Heart left ventricle (tissue), 16 donors: ENCODE measurements at regions not wholly inside any gene's neighbourhood (a gene's known extent, or its start where the extent isn't known, plus 50 kb on each side); places are given as distances from the start of the nearest gene placed in this dataset.

Source experiments
- ATAC-seq, 4 donors: fragments of 200-7000 bp; cut with Tn5 transposase; one replicate each; pipeline ENCODE4 v1.9.1; 2020 to 2022; ENCODE audit warnings: moderate library complexity in 4 of 4, mild to moderate bottlenecking in 3 of 4, moderate number of reproducible peaks in 1 of 4
- DNase-seq, 5 donors: peaks; one replicate each; pipeline ENCODE4 v3.0.0-alpha.2; 2020
- H3K27ac ChIP-seq, 12 donors: fragments of 200-600 bp; sonication (generic) in 4 of 12; one replicate each; pipeline versions ENCODE4 v1.5.0 to v1.8.0; 2016 to 2022; ENCODE audit warnings: mild to moderate bottlenecking in 2 of 12
- H3K27me3 ChIP-seq, 9 donors: fragments of 200-600 bp; sonication (generic) in 2 of 9; one replicate each; pipeline versions ENCODE4 v1.5.1 to v1.8.0; 2016 to 2022; ENCODE audit warnings: mild to moderate bottlenecking in 3 of 9
- H3K36me3 ChIP-seq, 9 donors: fragments of 200-600 bp; sonication (generic) in 2 of 9; one replicate each; pipeline versions ENCODE4 v1.5.0 to v1.8.0; 2018 to 2022; ENCODE audit warnings: mild to moderate bottlenecking in 2 of 9
- H3K4me1 ChIP-seq, 12 donors: fragments of 200-600 bp; sonication (generic) in 4 of 12; one replicate each; pipeline versions ENCODE4 v1.5.0 to v1.8.0; 2016 to 2022; ENCODE audit warnings: mild to moderate bottlenecking in 3 of 12
- H3K4me3 ChIP-seq, 12 donors: fragments of 200-600 bp; sonication (generic) in 4 of 12; one replicate each; pipeline versions ENCODE4 v1.5.0 to v1.8.0; 2017 to 2022; ENCODE audit warnings: mild to moderate bottlenecking in 9 of 12, moderate library complexity in 4 of 12
- H3K9me3 ChIP-seq, 12 donors: fragments of 200-600 bp; sonication (generic) in 4 of 12; one replicate each; pipeline versions ENCODE4 v1.5.0 to v1.8.0; 2016 to 2022; ENCODE audit warnings: mild to moderate bottlenecking in 1 of 12
- CTCF ChIP-seq, 12 donors: fragments of 200-600 bp; sonication (generic) in 4 of 12; IDR thresholded peaks; one replicate each; pipeline versions ENCODE4 v1.5.0 to v1.8.0; 2018 to 2022; ENCODE audit warnings: antibody characterized with exemption in 12 of 12, mild to moderate bottlenecking in 5 of 12
- POLR2A ChIP-seq, 2 donors: fragments of 450-650 bp; IDR thresholded peaks; one replicate each; pipeline ENCODE4 v1.6.1; 2017; ENCODE audit warnings: antibody characterized with exemption in 2 of 2, mild to moderate bottlenecking in 2 of 2, moderate library complexity in 2 of 2
- WGBS, 4 donors: extraction: QIAGEN DNeasy Blood & Tissue Kit in 2 of 4; methylation state at CpG; one replicate each; pipeline versions ENCODE4 v1.1.5 to v1.1.7; 2013 to 2018; 5-methylcytosine and 5-hydroxymethylcytosine counted together
- intact Hi-C, 10 donors: fragments of 100-400 bp; cut with DNase I; formaldehyde crosslinking; loops; one replicate each; pipeline versions ENCODE4 v1.11.1 to v1.14.2; 2022
- donor health status: ischemic (EF 13 %, LVEDD 7.1; RV severe dilation, severe dysfunction).
- donor health status: healthy with polysubstance abuse.
- donor health status: DM: no; HTN: yes; CAD: no.
- donor health status: DM: no; HTN: no; CAD: no.
- donor health status: ischemic (EF 25% LVEDD 6.9; RV normal size, moderate dysfunction).
- donor health status: ischemic (EF 25% LVEDD 5.7; RV mildly dilated, moderate dysfunction).
- donor health status: healthy.
- donor health status: DM: yes; HTN: yes; CAD: no.
- donor health status: ischemic (EF 35%, LVEDD 5.7; RV mildly dilated, moderate dysfunction).
- donor health status: nonischemic (EF 11% LVEDD 7.7; RV severe dilation, severe dysfunction).
- donor health status: DM: yes; HTN: yes; CAD: no.
- donor health status: PGD.
- donor health status: ischemic (EF 29% LVEDD 5.4; RV normal size, mild dysfunction).
- donor health status: nonischemic (EF 23%, LVEDD 6.1; RV moderate dilation, normal function).

GRCh38 chr1:115547696-115548095, 94.1 kb upstream of the VANGL1 start:
- Histone ChIP-seq H3K27me3 (no peaks in the 10 kb centered on the region), H3K36me3 (no peaks in the 10 kb centered on the region), H3K27ac (no peak overlapping the region), H3K4me1 (peaks cover 2 to 17% (median 11%) of the 10 kb centered on the region in 12 donors), H3K9me3 (no peaks in the 10 kb centered on the region), H3K4me3 (no peak overlapping the region)
- no peak for DNase-seq
- 65 to 74% (median 68%) methylated on average over 6 of the region's 6 CpGs for WGBS, 4 donors
- ATAC-seq, result no peak
- TF ChIP-seq POLR2A (IDR thresholded peaks at IDR 0.05), result no peak
- intact Hi-C loops, result loop anchor here in 6 of 10 donors (2.0 to 10.0 kb wide), 5 partner anchors 47 to 225 kb away; no protein-coding TSS in a partner anchor

- WGBS, 4 donors, result 95 to 98% (median 98%) methylated on average over 2 of the region's 2 CpGs
- no peak for TF ChIP-seq POLR2A (IDR thresholded peaks at IDR 0.05)
- TF ChIP-seq CTCF (IDR thresholded peaks at IDR 0.05), result no peak
- ATAC-seq (no peak), DNase-seq (no peak)
- Histone ChIP-seq H3K27ac (no peak overlapping the region), H3K27me3 (no peaks in the 10 kb centered on the region), H3K9me3 (no peaks in the 10 kb centered on the region), H3K4me1 (peaks cover 2 to 17% (median 11%) of the 10 kb centered on the region in 12 donors), H3K4me3 (no peak overlapping the region), H3K36me3 (no peaks in the 10 kb centered on the region)
- intact Hi-C loops, result loop anchor here in 6 of 10 donors (1.0 to 10.0 kb wide), 6 partner anchors 48 to 225 kb away; no protein-coding TSS in a partner anchor
These were observed 94.9 kb upstream of the VANGL1 start for GRCh38 chr1:115546846-115547245.

- DNase-seq (peak in 3 of 5 donors; percentile 25 to 56 (median 53)), ATAC-seq (peak; percentile 68 to 90 (median 83))
- H3K27ac ChIP-seq, result peak overlapping the region in 3 of 12 donors; percentile 16 to 36 (median 25)
- H3K9me3 ChIP-seq, result no peaks in the 10 kb centered on the region
- no peak overlapping the region for H3K4me3 ChIP-seq
- intact Hi-C loops, result loop anchor here in 6 of 10 donors (1.0 to 10.0 kb wide), 6 partner anchors 49 to 226 kb away; no protein-coding TSS in a partner anchor
- 32 to 36% (median 34%) methylated on average over 9 of the region's 9 CpGs for WGBS, 4 donors
- TF ChIP-seq CTCF (IDR thresholded peaks at IDR 0.05) (peak; percentile 21 to 64 (median 46)), POLR2A (IDR thresholded peaks at IDR 0.05) (no peak)
- H3K36me3 ChIP-seq, result no peaks in the 10 kb centered on the region
- H3K27me3 ChIP-seq, result no peaks in the 10 kb centered on the region
- peaks cover 2 to 17% (median 11%) of the 10 kb centered on the region in 12 donors for H3K4me1 ChIP-seq
These were observed 95.7 kb upstream of the VANGL1 start for GRCh38 chr1:115545791-115546733.

- ATAC-seq, result no peak
- no peaks in the 10 kb centered on the region for H3K36me3 ChIP-seq
- H3K9me3 ChIP-seq, result no peaks in the 10 kb centered on the region
- no peak for DNase-seq
- H3K4me3 ChIP-seq, result no peak overlapping the region
- H3K27me3 ChIP-seq, result no peaks in the 10 kb centered on the region
- no peak for TF ChIP-seq CTCF (IDR thresholded peaks at IDR 0.05)
- no peak for TF ChIP-seq POLR2A (IDR thresholded peaks at IDR 0.05)
- intact Hi-C loops, result loop anchor here in 4 of 10 donors (5.0 to 10.0 kb wide), 3 partner anchors 50 to 227 kb away; no protein-coding TSS in a partner anchor
- 68 to 80% (median 70%) methylated on average over 15 of the region's 15 CpGs for WGBS, 4 donors
- peaks cover 2 to 17% (median 11%) of the 10 kb centered on the region in 12 donors for H3K4me1 ChIP-seq
- peak overlapping the region in 1 of 12 donors; percentile 25 for H3K27ac ChIP-seq
These were observed 96.6 kb upstream of the VANGL1 start for GRCh38 chr1:115545096-115545720.
